OCI-LY3 (cell line): ENCODE measurements at regions not wholly inside any gene's neighbourhood (a gene's known extent, or its start where the extent isn't known, plus 50 kb on each side); places are given as distances from the start of the nearest gene placed in this dataset.

Source experiments
- CTCF ChIP-seq: fragments of 200-600, 300-600 bp; sonication (generic); IDR thresholded peaks from 2 replicates; pipeline ENCODE4 v1.5.1; 2014; ENCODE audit warnings: antibody characterized with exemption, low read length, low read depth
- EZH2phosphoT487 ChIP-seq: fragments of 200-600 bp; shearing (Covaris generic); IDR thresholded peaks from 2 replicates; pipeline ENCODE4 v1.6.1; 2018; ENCODE audit warnings: antibody characterized with exemption, mixed run types, low read depth

GRCh38 chr6:140908505-140908904 is 1224.2 kb upstream of the GJE1 start:
- TF ChIP-seq CTCF (no peak), EZH2phosphoT487 (no peak)
